ENCODE measurements at regions not wholly inside any gene's neighbourhood (a gene's known extent, or its start where the extent isn't known, plus 50 kb on each side); places are given as distances from the start of the nearest gene placed in this dataset.

GRCh38 chr4:12658146-12658545 lies 826.0 kb downstream of the RAB28 start:
- H3K27me3 ChIP-seq, result no peaks in the 10 kb centered on the region
- no peak for TF ChIP-seq CTCF (IDR thresholded peaks at IDR 0.05)
- TF ChIP-seq POLR2A (IDR thresholded peaks at IDR 0.05), result no peak
- no peak overlapping the region for H3K27ac ChIP-seq
- H3K36me3 ChIP-seq (replicated peaks in 1 of 2), result no peaks in the 10 kb centered on the region
- no peaks in the 10 kb centered on the region for H3K4me1 ChIP-seq (replicated peaks in 1 of 2)
- intact Hi-C loops (cut with DNase I), result no loop called here
- H3K4me3 ChIP-seq, result no peak overlapping the region
- WGBS, 4 donors, result 79 to 97% (median 83%) methylated on average over 2 of the region's 2 CpGs
- no peak for DNase-seq
- no peaks in the 10 kb centered on the region for H3K9me3 ChIP-seq (replicated peaks in 1 of 3)

GRCh38 chr4:12651876-12652275 lies 832.3 kb downstream of the RAB28 start:
- DNase-seq, result no peak
- WGBS, 4 donors, result 69 to 84% (median 75%) methylated on average over 3 of the region's 3 CpGs
- Histone ChIP-seq H3K27me3 (no peaks in the 10 kb centered on the region), H3K27ac (no peak overlapping the region), H3K4me1 (replicated peaks in 1 of 2) (no peaks in the 10 kb centered on the region), H3K9me3 (replicated peaks in 1 of 3) (no peaks in the 10 kb centered on the region), H3K4me3 (no peak overlapping the region), H3K36me3 (replicated peaks in 1 of 2) (no peaks in the 10 kb centered on the region)
- TF ChIP-seq POLR2A (IDR thresholded peaks at IDR 0.05) (no peak), CTCF (IDR thresholded peaks at IDR 0.05) (no peak)
- intact Hi-C loops (cut with DNase I), result no loop called here

GRCh38 chr4:12645732-12646131 lies 838.4 kb downstream of the RAB28 start:
- no peaks in the 10 kb centered on the region for H3K36me3 ChIP-seq (replicated peaks in 1 of 2)
- intact Hi-C loops (cut with DNase I), result no loop called here
- no peak for TF ChIP-seq POLR2A (IDR thresholded peaks at IDR 0.05)
- no peak for TF ChIP-seq CTCF (IDR thresholded peaks at IDR 0.05)
- no peak for DNase-seq
- no peaks in the 10 kb centered on the region for H3K4me1 ChIP-seq (replicated peaks in 1 of 2)
- no peak overlapping the region for H3K27ac ChIP-seq
- H3K4me3 ChIP-seq, result no peak overlapping the region
- H3K9me3 ChIP-seq (replicated peaks in 1 of 3), result no peaks in the 10 kb centered on the region
- no peaks in the 10 kb centered on the region for H3K27me3 ChIP-seq

- intact Hi-C loops (cut with DNase I), result no loop called here
- H3K36me3 ChIP-seq (replicated peaks in 1 of 2), result no peaks in the 10 kb centered on the region
- no peak for DNase-seq
Observed at GRCh38 chr4:12644261-12644660, 839.9 kb downstream of the RAB28 start.

More at GRCh38 chr4:12644261-12644660, 839.9 kb downstream of the RAB28 start:
- H3K4me3 ChIP-seq, result no peak overlapping the region
- H3K4me1 ChIP-seq (replicated peaks in 1 of 2), result no peaks in the 10 kb centered on the region
- H3K27ac ChIP-seq, result no peak overlapping the region
- no peaks in the 10 kb centered on the region for H3K27me3 ChIP-seq
- TF ChIP-seq POLR2A (IDR thresholded peaks at IDR 0.05) (no peak), CTCF (IDR thresholded peaks at IDR 0.05) (no peak)
- H3K9me3 ChIP-seq (replicated peaks in 1 of 3), result no peaks in the 10 kb centered on the region
- WGBS, 4 donors, result 52 to 71% (median 67%) methylated on average over 1 of the region's 1 CpG
